Stromal cell of bone marrow (primary cell): ENCODE measurements at regions not wholly inside any gene's neighbourhood (a gene's known extent, or its start where the extent isn't known, plus 50 kb on each side); places are given as distances from the start of the nearest gene placed in this dataset.
A peak's percentile ranks its signal among the peaks of the same experiment; 100 is the strongest.

Source experiments
- DNase-seq: peaks from one replicate; pipeline ENCODE4 v3.0.0-alpha.2; 2012; ENCODE audit warnings: low read depth

DNA sequence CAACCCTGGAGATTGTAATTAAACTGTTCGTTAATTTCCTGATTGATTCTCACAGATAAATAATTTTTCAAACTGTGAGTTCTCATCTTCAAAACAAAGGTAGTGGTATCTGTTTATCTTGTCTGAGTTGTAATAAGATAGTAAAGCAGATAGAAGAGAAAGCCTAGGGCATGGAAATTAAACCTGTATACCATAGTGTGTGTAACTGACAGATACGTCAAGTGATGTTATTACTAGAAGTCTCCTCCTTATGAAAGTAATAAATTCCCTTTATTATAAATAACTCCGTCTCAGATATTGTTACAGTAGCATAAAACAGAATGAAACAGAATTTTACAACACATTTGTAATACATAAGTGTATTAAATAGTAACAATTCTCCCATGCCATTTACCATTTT, 1065.1 kb downstream of the SLITRK1 start:
- no peak for DNase-seq

DNA sequence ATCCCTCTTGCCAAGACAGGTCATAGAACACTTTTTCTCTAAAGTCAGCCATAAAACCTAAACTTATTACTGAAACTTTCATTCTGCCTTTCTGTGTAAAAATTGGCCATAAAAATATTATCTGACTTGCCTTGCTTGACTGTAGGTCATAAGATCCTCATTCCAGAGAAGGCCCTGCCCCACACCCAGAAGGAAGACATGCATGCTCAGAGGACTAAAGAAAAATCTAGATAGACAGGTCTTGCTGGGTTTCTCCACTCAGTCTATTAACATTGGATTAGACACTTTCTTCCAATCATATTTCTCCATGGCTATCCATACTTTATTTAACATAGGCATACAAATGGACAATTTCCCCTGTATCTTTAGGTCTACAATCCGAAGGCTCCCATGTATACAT, 1066.5 kb downstream of the SLITRK1 start:
- no peak for DNase-seq

GRCh38 chr13:82803341-82803740, 1078.9 kb downstream of the SLITRK1 start:
- no peak for DNase-seq

- no peak for DNase-seq
Observed at GRCh38 chr13:82802528-82802927, 1079.7 kb downstream of the SLITRK1 start.

GRCh38 chr13:82800391-82800790, 1081.9 kb downstream of the SLITRK1 start:
- no peak for DNase-seq

DNA sequence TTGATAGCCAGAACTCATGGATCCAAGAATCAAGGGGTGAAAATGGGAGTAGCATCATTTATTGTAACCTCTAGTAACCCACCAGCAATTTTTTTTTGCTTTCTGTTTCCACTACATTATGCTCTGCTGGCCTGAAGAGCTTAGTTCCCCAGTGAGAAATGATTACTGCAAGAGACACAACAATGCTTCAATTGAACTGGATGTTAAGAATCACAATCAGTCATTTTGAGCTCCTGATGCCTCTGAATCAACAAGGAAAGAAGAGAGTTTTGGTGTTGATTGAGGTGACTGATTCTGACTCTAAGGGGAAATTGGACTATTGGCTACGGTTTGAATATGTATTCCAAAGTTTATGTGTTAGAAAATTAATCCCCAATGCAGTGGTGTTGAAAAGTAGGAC, 1084.4 kb downstream of the SLITRK1 start:
- no peak for DNase-seq

DNA sequence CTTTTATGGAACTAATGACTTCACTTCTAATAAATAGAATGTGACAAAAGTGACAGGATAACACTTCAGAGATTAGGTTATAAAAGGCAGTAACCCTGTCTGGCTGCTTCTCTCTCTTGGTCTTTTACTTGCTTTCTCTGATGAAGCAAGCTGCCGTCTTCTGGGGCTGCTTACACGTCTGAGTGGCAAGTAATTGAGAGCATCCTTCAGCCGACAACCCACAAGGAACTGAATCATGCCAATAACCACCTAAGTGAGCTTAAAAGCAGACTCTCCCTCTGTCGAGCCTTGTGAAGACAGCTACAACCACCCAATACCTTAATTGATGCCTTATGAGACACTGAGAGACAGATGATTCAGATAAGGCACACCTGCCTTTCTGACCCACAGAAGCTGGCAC, 1091.2 kb downstream of the SLITRK1 start:
- no peak for DNase-seq

- peak; percentile 47 for DNase-seq
Observed at GRCh38 chr13:82772816-82773215, 1109.5 kb downstream of the SLITRK1 start.

DNA sequence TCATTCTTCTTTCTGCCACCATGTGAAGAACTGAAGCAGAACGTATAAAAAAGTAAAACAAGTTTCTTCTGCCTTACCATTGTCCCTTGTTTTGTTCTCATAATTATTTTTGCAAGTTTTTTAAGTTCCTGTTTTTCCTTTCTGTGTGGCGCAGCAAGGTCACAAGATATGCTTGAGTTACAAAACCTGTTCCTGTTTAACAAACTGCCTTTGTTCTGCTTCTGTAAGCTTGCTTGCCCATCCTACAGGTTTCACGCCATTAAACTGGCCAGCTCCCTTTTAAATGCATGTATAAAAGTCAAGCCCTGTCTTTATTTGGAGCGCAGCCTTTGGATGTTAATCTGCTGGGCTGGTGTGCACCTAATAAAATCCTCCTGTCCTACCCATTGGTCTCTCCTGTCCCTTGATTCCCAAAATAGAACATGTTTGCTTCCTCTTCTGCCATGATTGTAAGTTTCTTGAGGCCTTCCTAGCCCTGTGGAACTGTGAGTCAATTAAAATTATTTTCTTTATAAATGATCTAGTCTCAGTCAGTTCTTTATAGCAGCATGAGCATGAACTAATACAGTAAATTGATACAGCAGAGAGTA, 1115.4 kb downstream of the SLITRK1 start:
- DNase-seq = no peak

DNA sequence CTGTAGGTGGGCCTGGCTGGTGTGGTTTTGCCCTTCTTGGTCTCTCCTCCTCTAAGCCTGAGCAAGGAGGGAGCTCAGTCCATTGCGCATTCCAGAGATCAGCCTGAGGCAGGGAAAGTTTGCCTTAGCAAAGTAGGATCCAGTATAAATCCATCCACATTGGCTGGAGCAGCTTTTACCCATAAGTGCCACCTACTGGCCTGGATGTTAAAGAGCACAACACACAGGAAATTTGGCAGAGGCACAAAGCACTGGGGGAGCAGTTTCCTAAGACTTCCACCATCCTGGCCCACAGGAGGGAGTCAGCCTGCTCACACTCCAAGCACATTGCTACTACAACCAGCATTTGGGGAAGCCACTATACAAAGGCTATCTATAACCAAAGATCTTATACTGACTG, 1124.2 kb downstream of the SLITRK1 start:
- DNase-seq = no peak

- DNase-seq = no peak
Observed at GRCh38 chr13:82751206-82751605, 1131.1 kb downstream of the SLITRK1 start.

GRCh38 chr13:82749551-82749950, 1132.7 kb downstream of the SLITRK1 start:
- no peak for DNase-seq

GRCh38 chr13:82747958-82748357, 1134.3 kb downstream of the SLITRK1 start:
- DNase-seq = no peak

- no peak for DNase-seq
Observed at GRCh38 chr13:82747291-82747690, 1135.0 kb downstream of the SLITRK1 start.

DNA sequence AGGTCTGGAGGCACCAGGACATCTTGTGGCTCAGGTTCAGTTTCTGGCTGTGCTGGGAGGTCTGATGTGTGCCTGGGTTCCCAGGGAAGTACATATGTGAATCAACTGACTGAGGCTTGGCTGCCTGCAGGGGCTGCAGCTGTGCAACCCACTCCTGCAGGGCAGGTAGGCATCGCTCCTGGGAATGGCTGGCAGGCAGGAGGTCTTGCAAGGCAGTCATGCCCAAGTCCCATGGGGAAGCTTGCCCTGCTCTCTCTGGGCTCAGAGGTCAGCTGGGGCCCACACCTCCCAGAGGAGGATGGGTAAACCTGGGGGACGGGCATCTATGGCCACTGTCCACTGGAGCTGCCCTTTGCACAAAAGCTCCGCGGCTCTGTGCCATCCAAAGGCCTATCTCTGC, 1141.8 kb downstream of the SLITRK1 start:
- no peak for DNase-seq

DNA sequence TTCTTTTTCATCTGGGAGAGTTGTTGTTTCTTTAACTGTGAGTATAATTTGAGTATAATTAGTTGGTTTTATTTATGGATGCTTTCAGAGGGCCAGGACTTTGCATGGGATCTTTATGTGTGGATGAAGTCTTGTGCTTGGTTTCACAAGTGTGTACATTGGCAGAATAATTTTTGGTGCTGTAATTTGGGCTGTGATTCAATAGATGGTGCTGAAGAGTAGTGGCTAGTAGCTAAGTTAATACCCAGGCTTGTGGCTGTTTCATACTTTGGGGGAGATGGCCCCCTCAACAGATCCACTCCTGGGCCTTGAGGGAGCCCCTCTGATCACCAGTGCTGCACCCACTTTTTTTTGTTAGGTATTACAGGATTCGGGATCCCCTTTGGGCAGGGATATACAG, 1142.4 kb downstream of the SLITRK1 start:
- DNase-seq = no peak

GRCh38 chr13:82729401-82729800, 1152.9 kb downstream of the SLITRK1 start:
- DNase-seq = no peak

DNA sequence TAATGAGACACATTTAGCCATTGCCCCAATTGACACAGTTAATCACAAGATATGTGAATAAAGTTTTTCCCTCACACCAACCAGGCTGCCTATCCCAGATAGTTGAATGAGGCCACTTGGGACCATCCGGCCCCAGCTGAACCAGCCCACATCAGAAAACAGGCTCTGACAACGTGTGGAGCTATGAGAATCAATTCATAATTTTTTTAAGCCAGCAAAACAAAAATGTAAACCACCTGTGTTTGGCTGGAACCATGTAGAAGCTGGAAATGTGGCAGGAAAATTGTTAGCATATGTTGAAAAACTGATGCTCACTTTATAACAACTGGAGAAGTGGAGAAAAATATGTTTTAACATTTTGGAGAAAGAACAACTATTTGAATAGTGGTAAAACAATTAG, 1161.3 kb downstream of the SLITRK1 start:
- DNase-seq = no peak

GRCh38 chr13:82719987-82720386, 1162.3 kb downstream of the SLITRK1 start:
- no peak for DNase-seq

GRCh38 chr13:82717249-82717648, 1165.0 kb downstream of the SLITRK1 start:
- DNase-seq = peak; percentile 36

GRCh38 chr13:82713687-82714405, 1168.4 kb downstream of the SLITRK1 start:
- DNase-seq = peak; percentile 7

GRCh38 chr13:82702513-82702912, 1179.8 kb downstream of the SLITRK1 start:
- DNase-seq = no peak

- no peak for DNase-seq
Observed at GRCh38 chr13:82701020-82701419, 1181.3 kb downstream of the SLITRK1 start.

DNA sequence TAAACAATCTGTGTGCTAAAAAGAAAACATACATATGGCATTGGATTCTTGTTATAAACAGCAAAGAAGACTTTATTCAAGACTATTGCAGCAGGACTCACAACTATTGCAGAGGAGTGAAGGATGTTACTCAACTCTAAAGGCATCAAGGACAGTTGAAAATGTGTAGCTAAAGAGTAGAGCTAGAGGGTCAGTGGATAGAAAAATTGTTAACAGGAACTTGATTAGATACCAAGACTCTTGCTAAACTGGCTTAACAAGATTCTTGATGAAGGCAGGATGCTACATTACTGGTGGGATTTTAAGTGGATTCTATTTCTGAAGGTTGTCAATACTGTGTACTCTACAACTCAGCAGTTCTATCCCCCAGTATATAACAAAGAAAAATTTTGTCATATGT, 1183.3 kb downstream of the SLITRK1 start:
- DNase-seq = no peak
